Liver (tissue), 8 donors: ENCODE measurements at regions not wholly inside any gene's neighbourhood (a gene's known extent, or its start where the extent isn't known, plus 50 kb on each side); places are given as distances from the start of the nearest gene placed in this dataset.

ENCODE experiments used
- DNase-seq: peaks from one replicate; pipeline ENCODE4 v3.0.0-alpha.2; 2017; ENCODE audit warnings: low spot score
- H3K27ac ChIP-seq, 2 donors: one replicate each; pipeline ENCODE4 v1.7.0; 2013; ENCODE audit warnings: inconsistent platforms in 2 of 2, low read length in 2 of 2, control low read depth in 1 of 2, low read depth in 1 of 2, mild to moderate bottlenecking in 1 of 2
- H3K27me3 ChIP-seq, 4 donors: one replicate each; pipeline versions ENCODE4 v1.6.1 to v1.7.0; 2013; ENCODE audit warnings: low read length in 3 of 4, inconsistent platforms in 1 of 4, mild to moderate bottlenecking in 1 of 4, moderate library complexity in 1 of 4; ENCODE audit not compliant: control insufficient read depth in 4 of 4, insufficient read depth in 4 of 4
- H3K36me3 ChIP-seq, 4 donors: one replicate each; pipeline versions ENCODE4 v1.6.1 to v1.7.0; 2013; ENCODE audit warnings: low read length in 3 of 4, mild to moderate bottlenecking in 3 of 4, low read depth in 1 of 4, moderate library complexity in 1 of 4; ENCODE audit not compliant: control insufficient read depth in 4 of 4, insufficient read depth in 3 of 4
- H3K4me1 ChIP-seq, 4 donors: one replicate each; pipeline versions ENCODE4 v1.6.1 to v1.7.0; 2013; ENCODE audit warnings: low read length in 3 of 4, mild to moderate bottlenecking in 3 of 4, moderate library complexity in 1 of 4; ENCODE audit not compliant: control insufficient read depth in 4 of 4, insufficient read depth in 4 of 4
- H3K4me3 ChIP-seq, 3 donors: one replicate each; pipeline versions ENCODE4 v1.6.1 to v1.7.0; 2013; ENCODE audit warnings: low read length in 3 of 3, control low read depth in 1 of 3, low read depth in 1 of 3, mild to moderate bottlenecking in 1 of 3
- H3K9ac ChIP-seq, 2 donors: one replicate each; pipeline ENCODE4 v1.7.0; 2013; ENCODE audit warnings: low read length in 2 of 2, mild to moderate bottlenecking in 2 of 2, moderate library complexity in 2 of 2, control low read depth in 1 of 2, low read depth in 1 of 2
- H3K9me3 ChIP-seq, 4 donors: one replicate each; pipeline versions ENCODE4 v1.6.1 to v1.7.0; 2013; ENCODE audit warnings: low read length in 3 of 4; ENCODE audit not compliant: control insufficient read depth in 4 of 4
- CTCF ChIP-seq: fragments of 150-350 bp; IDR thresholded peaks from 2 replicates; pipeline ENCODE4 v1.5.1; 2017; ENCODE audit warnings: improper control_type of control experiment, low read depth, low read length; ENCODE audit not compliant: missing input control
- EGR1 ChIP-seq, 2 donors: IDR thresholded peaks; 2 replicates each; pipeline ENCODE4 v1.6.1; 2016 to 2018; ENCODE audit warnings: antibody characterized with exemption in 2 of 2, low read depth in 2 of 2
- FOXA1 ChIP-seq: IDR thresholded peaks from 2 replicates; pipeline ENCODE4 v1.6.1; 2016; ENCODE audit warnings: antibody characterized with exemption
- FOXA2 ChIP-seq: IDR thresholded peaks from 2 replicates; pipeline ENCODE4 v1.6.1; 2016; ENCODE audit warnings: antibody characterized with exemption
- GABPA ChIP-seq, 2 donors: IDR thresholded peaks in 1 of 2; conservative IDR thresholded peaks in 1 of 2; 2 replicates each; pipeline ENCODE4 v1.6.1; 2016; ENCODE audit warnings: antibody characterized with exemption in 2 of 2, mild to moderate bottlenecking in 1 of 2, moderate library complexity in 1 of 2
- HNF4A ChIP-seq, 2 donors: conservative IDR thresholded peaks; 2 replicates each; pipeline ENCODE4 v1.6.1; 2016; ENCODE audit warnings: antibody characterized with exemption in 2 of 2, mild to moderate bottlenecking in 2 of 2
- HNF4G ChIP-seq: IDR thresholded peaks from 2 replicates; pipeline ENCODE4 v1.6.1; 2016; ENCODE audit warnings: antibody characterized with exemption
- JUND ChIP-seq, 2 donors: IDR thresholded peaks; 2 replicates each; pipeline ENCODE4 v1.6.1; 2016; ENCODE audit warnings: antibody characterized with exemption in 2 of 2
- NR2F2 ChIP-seq: IDR thresholded peaks from 2 replicates; pipeline ENCODE4 v1.6.1; 2016; ENCODE audit warnings: antibody characterized with exemption
- RAD21 ChIP-seq, 2 donors: IDR thresholded peaks; 2 replicates each; pipeline ENCODE4 v1.6.1; 2016; ENCODE audit warnings: antibody characterized with exemption in 2 of 2, mild to moderate bottlenecking in 2 of 2
- REST ChIP-seq: IDR thresholded peaks from 2 replicates; pipeline ENCODE4 v1.6.1; 2016; ENCODE audit warnings: antibody characterized with exemption, mild to moderate bottlenecking
- RXRA ChIP-seq, 2 donors: IDR thresholded peaks; 2 replicates each; pipeline ENCODE4 v1.6.1; 2017 to 2018; ENCODE audit warnings: antibody characterized with exemption in 2 of 2, mild to moderate bottlenecking in 1 of 2
- SP1 ChIP-seq: IDR thresholded peaks from 2 replicates; pipeline ENCODE4 v1.6.1; 2018; ENCODE audit warnings: antibody characterized with exemption, mild to moderate bottlenecking
- TAF1 ChIP-seq: conservative IDR thresholded peaks from 2 replicates; pipeline ENCODE4 v1.6.1; 2016; ENCODE audit warnings: antibody characterized with exemption, mild to moderate bottlenecking
- YY1 ChIP-seq: IDR thresholded peaks from 2 replicates; pipeline ENCODE4 v1.6.1; 2016; ENCODE audit warnings: antibody characterized with exemption, mild to moderate bottlenecking
- whole genome bisulfite sequencing: extraction: QIAGEN DNeasy Blood & Tissue Kit; methylation state at CpG from one replicate; pipeline ENCODE4 v1.1.7; 2013; 5-methylcytosine and 5-hydroxymethylcytosine counted together
- TF ChIP-seq, protein P1 (sequence below): IDR thresholded peaks from 2 replicates; pipeline ENCODE4 v1.6.1; 2016; ENCODE audit warnings: antibody characterized with exemption
- TF ChIP-seq, protein P2 (sequence below): IDR thresholded peaks from 2 replicates; pipeline ENCODE4 v1.6.1; 2016; ENCODE audit warnings: antibody characterized with exemption
- TF ChIP-seq, protein P3 (sequence below): IDR thresholded peaks from 2 replicates; pipeline ENCODE4 v1.6.1; 2016; ENCODE audit warnings: antibody characterized with exemption
- donor health status: healthy.
- donor health status: healthy.
- donor health status: healthy.
- donor health status: healthy.
- donor health status: healthy.

- Histone ChIP-seq H3K4me1 (no peaks in the 10 kb centered on the region), H3K27me3 (no peaks in the 10 kb centered on the region), H3K9ac (no peak overlapping the region), H3K36me3 (no peaks in the 10 kb centered on the region), H3K9me3 (no peaks in the 10 kb centered on the region), H3K4me3 (no peak overlapping the region), H3K27ac (no peak overlapping the region)
- no peak for DNase-seq
- no peak for TF ChIP-seq HNF4A (conservative IDR thresholded peaks at IDR 0.05)
- no peak for TF ChIP-seq CTCF
- TF ChIP-seq YY1 = no peak
- TF ChIP-seq GABPA (IDR thresholded peaks at IDR 0.05 in 1 of 2, conservative IDR thresholded peaks at IDR 0.05 in 1 of 2) = no peak
- TF ChIP-seq, protein P1, sequence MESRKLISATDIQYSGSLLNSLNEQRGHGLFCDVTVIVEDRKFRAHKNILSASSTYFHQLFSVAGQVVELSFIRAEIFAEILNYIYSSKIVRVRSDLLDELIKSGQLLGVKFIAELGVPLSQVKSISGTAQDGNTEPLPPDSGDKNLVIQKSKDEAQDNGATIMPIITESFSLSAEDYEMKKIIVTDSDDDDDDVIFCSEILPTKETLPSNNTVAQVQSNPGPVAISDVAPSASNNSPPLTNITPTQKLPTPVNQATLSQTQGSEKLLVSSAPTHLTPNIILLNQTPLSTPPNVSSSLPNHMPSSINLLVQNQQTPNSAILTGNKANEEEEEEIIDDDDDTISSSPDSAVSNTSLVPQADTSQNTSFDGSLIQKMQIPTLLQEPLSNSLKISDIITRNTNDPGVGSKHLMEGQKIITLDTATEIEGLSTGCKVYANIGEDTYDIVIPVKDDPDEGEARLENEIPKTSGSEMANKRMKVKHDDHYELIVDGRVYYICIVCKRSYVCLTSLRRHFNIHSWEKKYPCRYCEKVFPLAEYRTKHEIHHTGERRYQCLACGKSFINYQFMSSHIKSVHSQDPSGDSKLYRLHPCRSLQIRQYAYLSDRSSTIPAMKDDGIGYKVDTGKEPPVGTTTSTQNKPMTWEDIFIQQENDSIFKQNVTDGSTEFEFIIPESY = no peak
- no peak for TF ChIP-seq REST
- no peak for TF ChIP-seq RAD21 (IDR thresholded peaks at IDR 0.05)
- no peak for TF ChIP-seq JUND (IDR thresholded peaks at IDR 0.05)
- no peak for TF ChIP-seq FOXA2
- TF ChIP-seq SP1 = no peak
- no peak for TF ChIP-seq RXRA (IDR thresholded peaks at IDR 0.05)
- TF ChIP-seq, protein P2, sequence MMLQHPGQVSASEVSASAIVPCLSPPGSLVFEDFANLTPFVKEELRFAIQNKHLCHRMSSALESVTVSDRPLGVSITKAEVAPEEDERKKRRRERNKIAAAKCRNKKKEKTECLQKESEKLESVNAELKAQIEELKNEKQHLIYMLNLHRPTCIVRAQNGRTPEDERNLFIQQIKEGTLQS = no peak
- no peak for TF ChIP-seq EGR1 (IDR thresholded peaks at IDR 0.05; ENCODE audit: low read depth in 2 of 2)
- TF ChIP-seq FOXA1 = no peak
- no peak for TF ChIP-seq NR2F2
- TF ChIP-seq, protein P3, sequence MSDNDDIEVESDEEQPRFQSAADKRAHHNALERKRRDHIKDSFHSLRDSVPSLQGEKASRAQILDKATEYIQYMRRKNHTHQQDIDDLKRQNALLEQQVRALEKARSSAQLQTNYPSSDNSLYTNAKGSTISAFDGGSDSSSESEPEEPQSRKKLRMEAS = no peak
- no peak for TF ChIP-seq TAF1
- no peak for TF ChIP-seq HNF4G
- 73% methylated on average over 4 of the region's 4 CpGs for WGBS
Observed at GRCh38 chr16:8083560-8083959, 506.8 kb downstream of the TMEM114 start.

DNA sequence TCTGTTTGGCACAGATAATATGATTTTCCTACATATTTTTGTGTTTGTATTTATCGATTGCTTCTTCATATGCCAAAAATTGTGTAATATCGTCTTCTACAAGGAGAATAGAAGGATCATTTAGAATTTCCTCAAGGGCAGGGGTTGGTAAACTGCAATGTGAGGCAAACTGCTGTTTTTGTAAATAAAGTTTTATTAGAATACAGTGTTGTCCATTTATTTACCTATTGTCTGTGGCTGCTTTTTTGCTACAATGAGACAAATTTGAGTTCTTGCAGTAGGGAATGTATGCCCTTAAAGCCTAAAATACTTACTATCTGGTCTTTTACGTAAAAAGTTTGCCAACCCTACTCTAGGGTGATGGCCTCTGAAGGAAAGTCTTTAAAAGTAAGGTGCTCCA, 509.5 kb downstream of the TMEM114 start:
- H3K36me3 ChIP-seq = no peaks in the 10 kb centered on the region
- no peaks in the 10 kb centered on the region for H3K9me3 ChIP-seq
- no peaks in the 10 kb centered on the region for H3K27me3 ChIP-seq
- H3K27ac ChIP-seq = no peak overlapping the region
- H3K4me1 ChIP-seq = no peaks in the 10 kb centered on the region
- H3K9ac ChIP-seq = no peak overlapping the region
- no peak for DNase-seq
- TF ChIP-seq EGR1 (IDR thresholded peaks at IDR 0.05; ENCODE audit: low read depth in 2 of 2) (no peak), TAF1 (no peak), YY1 (no peak), RXRA (IDR thresholded peaks at IDR 0.05) (no peak), FOXA2 (no peak), JUND (IDR thresholded peaks at IDR 0.05) (no peak)
- 76% methylated on average over 3 of the region's 3 CpGs for WGBS
- no peak overlapping the region for H3K4me3 ChIP-seq
